Spleen (tissue), 7 donors: ENCODE measurements at regions not wholly inside any gene's neighbourhood (a gene's known extent, or its start where the extent isn't known, plus 50 kb on each side); places are given as distances from the start of the nearest gene placed in this dataset.

ENCODE experiments used
- POLR2A ChIP-seq, 3 donors: fragments of 450-650 bp; IDR thresholded peaks; one replicate each; pipeline ENCODE4 v1.5.1; 2017; ENCODE audit warnings: antibody characterized with exemption in 3 of 3, mild to moderate bottlenecking in 1 of 3
- TF ChIP-seq, protein P1 (sequence below), 11 experiments: fragments of 200-600 bp in 7 of 11; fragments of 450-650 bp in 4 of 11; sonication (generic) in 4 of 11; IDR thresholded peaks in 8 of 11; conservative IDR thresholded peaks in 3 of 11; 1 replicate in 7 of 11; 2 replicates in 4 of 11; pipeline versions ENCODE4 v1.4.0 to v1.8.0; 2016 to 2021; ENCODE audit warnings: antibody characterized with exemption in 11 of 11, inconsistent platforms in 4 of 11, mild to moderate bottlenecking in 1 of 11
- donor health status: DM: no; HTN: no; CAD: no; lungs with moderate emphysema.
- donor health status: DM: no; HTN: no; CAD: no.
- donor health status: DM: no; HTN: no; CAD: no.

DNA sequence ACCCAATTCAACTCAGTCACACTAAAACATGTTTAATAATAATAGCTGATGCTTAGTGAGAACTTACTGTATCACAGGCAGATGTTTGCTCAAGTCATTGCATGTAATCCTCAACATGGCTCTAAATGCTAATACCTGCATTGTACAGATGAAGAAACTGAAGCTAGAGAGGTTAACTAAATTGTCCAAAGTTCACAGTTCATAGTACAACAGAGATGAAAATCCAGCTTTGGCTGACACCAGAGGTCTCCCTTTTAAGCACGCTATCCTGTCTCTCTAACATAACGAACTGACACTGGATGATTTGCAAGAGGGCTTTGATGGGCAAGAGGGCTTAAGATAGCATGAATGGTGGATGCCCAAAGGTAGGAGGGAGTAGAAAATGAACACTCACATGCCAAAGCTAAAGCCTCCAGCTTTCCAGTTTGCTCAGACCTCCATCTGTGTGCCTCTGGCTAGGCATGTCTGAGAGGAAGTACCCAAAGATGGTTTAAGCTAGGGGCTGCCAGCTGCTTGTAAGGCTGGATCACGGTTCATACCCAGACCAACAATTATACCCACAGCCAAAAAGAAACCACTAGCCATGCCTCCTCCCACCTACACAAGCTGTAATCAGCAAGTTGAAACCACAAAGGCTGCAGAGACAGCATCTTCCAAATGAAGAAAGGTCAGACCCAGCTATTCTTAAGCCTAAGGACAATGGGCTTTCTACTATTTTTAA lies 196.9 kb upstream of the UBL3 start:
- TF ChIP-seq, protein P1, sequence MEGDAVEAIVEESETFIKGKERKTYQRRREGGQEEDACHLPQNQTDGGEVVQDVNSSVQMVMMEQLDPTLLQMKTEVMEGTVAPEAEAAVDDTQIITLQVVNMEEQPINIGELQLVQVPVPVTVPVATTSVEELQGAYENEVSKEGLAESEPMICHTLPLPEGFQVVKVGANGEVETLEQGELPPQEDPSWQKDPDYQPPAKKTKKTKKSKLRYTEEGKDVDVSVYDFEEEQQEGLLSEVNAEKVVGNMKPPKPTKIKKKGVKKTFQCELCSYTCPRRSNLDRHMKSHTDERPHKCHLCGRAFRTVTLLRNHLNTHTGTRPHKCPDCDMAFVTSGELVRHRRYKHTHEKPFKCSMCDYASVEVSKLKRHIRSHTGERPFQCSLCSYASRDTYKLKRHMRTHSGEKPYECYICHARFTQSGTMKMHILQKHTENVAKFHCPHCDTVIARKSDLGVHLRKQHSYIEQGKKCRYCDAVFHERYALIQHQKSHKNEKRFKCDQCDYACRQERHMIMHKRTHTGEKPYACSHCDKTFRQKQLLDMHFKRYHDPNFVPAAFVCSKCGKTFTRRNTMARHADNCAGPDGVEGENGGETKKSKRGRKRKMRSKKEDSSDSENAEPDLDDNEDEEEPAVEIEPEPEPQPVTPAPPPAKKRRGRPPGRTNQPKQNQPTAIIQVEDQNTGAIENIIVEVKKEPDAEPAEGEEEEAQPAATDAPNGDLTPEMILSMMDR (IDR thresholded peaks at IDR 0.05 in 8 of 11, conservative IDR thresholded peaks at IDR 0.05 in 3 of 11) = no peak
- TF ChIP-seq POLR2A (IDR thresholded peaks at IDR 0.05) = no peak
